ENCODE measurements at regions not wholly inside any gene's neighbourhood (a gene's known extent, or its start where the extent isn't known, plus 50 kb on each side); places are given as distances from the start of the nearest gene placed in this dataset.

DNA sequence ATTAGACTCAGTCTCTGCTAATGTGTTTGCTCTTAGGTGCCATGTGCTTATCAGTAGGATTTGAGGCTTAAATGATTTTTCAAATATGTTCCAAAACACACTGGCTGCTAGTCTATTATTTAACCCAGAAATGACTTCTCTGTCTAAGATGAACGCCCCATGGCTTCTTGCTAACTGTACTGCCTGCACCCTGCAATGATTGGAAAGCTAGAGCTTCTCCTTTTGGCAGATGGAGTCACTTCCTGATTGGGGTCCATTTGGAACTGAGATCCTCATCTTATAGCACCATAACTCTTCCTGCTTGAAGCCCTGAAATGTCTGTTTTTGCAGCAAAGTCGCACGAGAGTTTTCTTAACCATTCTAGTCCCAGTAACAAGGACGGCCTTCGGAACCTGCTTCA is 186.5 kb upstream of the ADO start:
- no peak for DNase-seq (ENCODE audit: low spot score)
- H3K4me3 ChIP-seq: no peak overlapping the region
- no peaks in the 10 kb centered on the region for H3K36me3 Mint-ChIP-seq

GRCh38 chr10:62618576-62619412 is 185.7 kb upstream of the ADO start:
- no peak overlapping the region for H3K27ac ChIP-seq
- Mint-ChIP-seq H3K27ac (no peak overlapping the region), H3K36me3 (no peaks in the 10 kb centered on the region), H3K9me3 (no peaks in the 10 kb centered on the region), H3K27me3 (ENCODE audit: insufficient read depth, low read depth) (peaks cover 11% of the 10 kb centered on the region), H3K4me3 (no peak overlapping the region), H3K4me1 (peaks cover 3% of the 10 kb centered on the region)
- no peak overlapping the region for H3K4me3 ChIP-seq
- H3K79me2 ChIP-seq (ENCODE audit: low read depth): no peaks in the 10 kb centered on the region
- H3K36me3 ChIP-seq: no peaks in the 10 kb centered on the region
- no peak for DNase-seq (ENCODE audit: low spot score)
- no peaks in the 10 kb centered on the region for H4K20me1 ChIP-seq (ENCODE audit: low read depth)
- no peak overlapping the region for H3K4me2 ChIP-seq
- TF ChIP-seq, protein P1, sequence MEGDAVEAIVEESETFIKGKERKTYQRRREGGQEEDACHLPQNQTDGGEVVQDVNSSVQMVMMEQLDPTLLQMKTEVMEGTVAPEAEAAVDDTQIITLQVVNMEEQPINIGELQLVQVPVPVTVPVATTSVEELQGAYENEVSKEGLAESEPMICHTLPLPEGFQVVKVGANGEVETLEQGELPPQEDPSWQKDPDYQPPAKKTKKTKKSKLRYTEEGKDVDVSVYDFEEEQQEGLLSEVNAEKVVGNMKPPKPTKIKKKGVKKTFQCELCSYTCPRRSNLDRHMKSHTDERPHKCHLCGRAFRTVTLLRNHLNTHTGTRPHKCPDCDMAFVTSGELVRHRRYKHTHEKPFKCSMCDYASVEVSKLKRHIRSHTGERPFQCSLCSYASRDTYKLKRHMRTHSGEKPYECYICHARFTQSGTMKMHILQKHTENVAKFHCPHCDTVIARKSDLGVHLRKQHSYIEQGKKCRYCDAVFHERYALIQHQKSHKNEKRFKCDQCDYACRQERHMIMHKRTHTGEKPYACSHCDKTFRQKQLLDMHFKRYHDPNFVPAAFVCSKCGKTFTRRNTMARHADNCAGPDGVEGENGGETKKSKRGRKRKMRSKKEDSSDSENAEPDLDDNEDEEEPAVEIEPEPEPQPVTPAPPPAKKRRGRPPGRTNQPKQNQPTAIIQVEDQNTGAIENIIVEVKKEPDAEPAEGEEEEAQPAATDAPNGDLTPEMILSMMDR (IDR thresholded peaks at IDR 0.05): no peak
- TF ChIP-seq EZH2 (IDR thresholded peaks at IDR 0.05) (no peak), EZH2phosphoT487 (IDR thresholded peaks at IDR 0.05) (no peak)
- no peaks in the 10 kb centered on the region for H3K4me1 ChIP-seq
- no peak overlapping the region for H3K9ac ChIP-seq
- no peaks in the 10 kb centered on the region for H3K27me3 ChIP-seq
- no peaks in the 10 kb centered on the region for H3K9me3 ChIP-seq (ENCODE audit: low read depth)
- H2AFZ ChIP-seq (replicated peaks): no peak overlapping the region
- no peaks in the 10 kb centered on the region for H3F3A ChIP-seq (ENCODE audit: low read depth)

More for the DNA sequence above, 186.5 kb upstream of the ADO start:
- Histone ChIP-seq H3K27me3 (no peaks in the 10 kb centered on the region), H3K4me1 (no peaks in the 10 kb centered on the region), H4K20me1 (ENCODE audit: low read depth) (no peaks in the 10 kb centered on the region), H2AFZ (replicated peaks) (no peak overlapping the region), H3K4me2 (no peak overlapping the region), H3K27ac (no peak overlapping the region), H3K9me3 (ENCODE audit: low read depth) (no peaks in the 10 kb centered on the region), H3K9ac (no peak overlapping the region), H3F3A (ENCODE audit: low read depth) (no peaks in the 10 kb centered on the region), H3K36me3 (no peaks in the 10 kb centered on the region), H3K79me2 (ENCODE audit: low read depth) (no peaks in the 10 kb centered on the region)
- Mint-ChIP-seq H3K4me3 (no peak overlapping the region), H3K27me3 (ENCODE audit: insufficient read depth, low read depth) (peaks cover 6% of the 10 kb centered on the region), H3K9me3 (no peaks in the 10 kb centered on the region), H3K4me1 (peaks cover 3% of the 10 kb centered on the region), H3K27ac (no peak overlapping the region)
- TF ChIP-seq, protein P1 (IDR thresholded peaks at IDR 0.05): no peak
- no peak for TF ChIP-seq EZH2phosphoT487 (IDR thresholded peaks at IDR 0.05)
- TF ChIP-seq EZH2 (IDR thresholded peaks at IDR 0.05): no peak

- Histone ChIP-seq H3K4me1 (no peaks in the 10 kb centered on the region), H3K36me3 (no peaks in the 10 kb centered on the region), H3K9ac (no peak overlapping the region), H3F3A (ENCODE audit: low read depth) (no peaks in the 10 kb centered on the region), H3K27ac (no peak overlapping the region), H4K20me1 (ENCODE audit: low read depth) (no peaks in the 10 kb centered on the region), H3K4me2 (no peak overlapping the region), H3K9me3 (ENCODE audit: low read depth) (no peaks in the 10 kb centered on the region), H3K27me3 (no peaks in the 10 kb centered on the region), H3K79me2 (ENCODE audit: low read depth) (no peaks in the 10 kb centered on the region), H3K4me3 (no peak overlapping the region), H2AFZ (replicated peaks) (no peak overlapping the region)
- Mint-ChIP-seq H3K4me3 (no peak overlapping the region), H3K36me3 (no peaks in the 10 kb centered on the region), H3K9me3 (no peaks in the 10 kb centered on the region), H3K27ac (no peak overlapping the region), H3K4me1 (peaks cover 3% of the 10 kb centered on the region), H3K27me3 (ENCODE audit: insufficient read depth, low read depth) (peaks cover 8% of the 10 kb centered on the region)
- TF ChIP-seq EZH2phosphoT487 (IDR thresholded peaks at IDR 0.05) (no peak), EZH2 (IDR thresholded peaks at IDR 0.05) (no peak)
- TF ChIP-seq, protein P1 (IDR thresholded peaks at IDR 0.05): no peak
- DNase-seq (ENCODE audit: low spot score): no peak
Observed at GRCh38 chr10:62619413-62619738, 185.1 kb upstream of the ADO start.

All from neural progenitor cell (in vitro differentiated cells).